ENCODE measurements at regions not wholly inside any gene's neighbourhood (a gene's known extent, or its start where the extent isn't known, plus 50 kb on each side); places are given as distances from the start of the nearest gene placed in this dataset.

DNA sequence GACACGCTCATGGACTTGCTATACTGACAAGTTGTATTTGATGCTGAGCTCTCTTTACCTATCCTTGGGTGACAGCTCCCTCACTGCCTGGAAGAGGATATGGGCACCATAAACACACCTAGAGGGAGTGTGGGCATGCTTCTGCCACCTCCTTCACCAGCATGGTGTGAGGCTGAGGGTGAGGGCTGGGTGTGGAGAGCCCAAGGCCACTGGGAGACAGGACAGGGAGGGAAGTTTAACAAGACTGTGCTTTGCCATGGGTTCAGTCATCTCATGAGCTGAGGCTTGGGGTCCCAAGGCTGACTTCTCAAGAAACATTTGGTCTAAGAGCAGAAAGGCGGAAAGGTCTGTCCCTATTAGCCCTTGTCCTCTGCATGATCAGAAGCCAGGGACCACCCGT, 93.6 kb upstream of the ANKRD55 start:
- H3F3A ChIP-seq (ENCODE audit: insufficient read depth, low read length, poor library complexity, severe bottlenecking) = peaks cover 4% of the 10 kb centered on the region
- H3K9me2 ChIP-seq (ENCODE audit: insufficient read depth, low read length) = no peaks in the 10 kb centered on the region
- no peak overlapping the region for H2AFZ ChIP-seq (ENCODE audit: low read depth, low read length)
- H3K27me3 ChIP-seq (ENCODE audit: insufficient read depth, low read depth, low read length) = no peaks in the 10 kb centered on the region
- no peaks in the 10 kb centered on the region for H3K79me2 ChIP-seq (replicated peaks; ENCODE audit: insufficient read depth, low read length)
- H3K9ac ChIP-seq (ENCODE audit: low read length) = no peak overlapping the region
- H3K9me3 ChIP-seq (ENCODE audit: low read length) = no peaks in the 10 kb centered on the region
- no peaks in the 10 kb centered on the region for H3K36me3 ChIP-seq (ENCODE audit: insufficient read depth, low read length)
- no peak overlapping the region for H3K4me2 ChIP-seq (ENCODE audit: low read length)
- TF ChIP-seq SMC3 (conservative IDR thresholded peaks at IDR 0.05; ENCODE audit: poor library complexity) (no peak), EP300 (conservative IDR thresholded peaks at IDR 0.05; ENCODE audit: poor library complexity, severe bottlenecking) (no peak), RAD21 (conservative IDR thresholded peaks at IDR 0.05) (no peak), MXI1 (conservative IDR thresholded peaks at IDR 0.05; ENCODE audit: poor library complexity, severe bottlenecking) (no peak), EZH2 (IDR thresholded peaks at IDR 0.05; ENCODE audit: borderline replicate concordance, insufficient read depth, low read length, poor library complexity, severe bottlenecking) (no peak), TAF1 (IDR thresholded peaks at IDR 0.05; ENCODE audit: low read depth) (no peak), POLR2AphosphoS5 (IDR thresholded peaks at IDR 0.05) (no peak)
- TF ChIP-seq, protein P1, sequence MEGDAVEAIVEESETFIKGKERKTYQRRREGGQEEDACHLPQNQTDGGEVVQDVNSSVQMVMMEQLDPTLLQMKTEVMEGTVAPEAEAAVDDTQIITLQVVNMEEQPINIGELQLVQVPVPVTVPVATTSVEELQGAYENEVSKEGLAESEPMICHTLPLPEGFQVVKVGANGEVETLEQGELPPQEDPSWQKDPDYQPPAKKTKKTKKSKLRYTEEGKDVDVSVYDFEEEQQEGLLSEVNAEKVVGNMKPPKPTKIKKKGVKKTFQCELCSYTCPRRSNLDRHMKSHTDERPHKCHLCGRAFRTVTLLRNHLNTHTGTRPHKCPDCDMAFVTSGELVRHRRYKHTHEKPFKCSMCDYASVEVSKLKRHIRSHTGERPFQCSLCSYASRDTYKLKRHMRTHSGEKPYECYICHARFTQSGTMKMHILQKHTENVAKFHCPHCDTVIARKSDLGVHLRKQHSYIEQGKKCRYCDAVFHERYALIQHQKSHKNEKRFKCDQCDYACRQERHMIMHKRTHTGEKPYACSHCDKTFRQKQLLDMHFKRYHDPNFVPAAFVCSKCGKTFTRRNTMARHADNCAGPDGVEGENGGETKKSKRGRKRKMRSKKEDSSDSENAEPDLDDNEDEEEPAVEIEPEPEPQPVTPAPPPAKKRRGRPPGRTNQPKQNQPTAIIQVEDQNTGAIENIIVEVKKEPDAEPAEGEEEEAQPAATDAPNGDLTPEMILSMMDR (IDR thresholded peaks at IDR 0.05; ENCODE audit: poor library complexity, severe bottlenecking) = no peak
- TF ChIP-seq, protein P2, sequence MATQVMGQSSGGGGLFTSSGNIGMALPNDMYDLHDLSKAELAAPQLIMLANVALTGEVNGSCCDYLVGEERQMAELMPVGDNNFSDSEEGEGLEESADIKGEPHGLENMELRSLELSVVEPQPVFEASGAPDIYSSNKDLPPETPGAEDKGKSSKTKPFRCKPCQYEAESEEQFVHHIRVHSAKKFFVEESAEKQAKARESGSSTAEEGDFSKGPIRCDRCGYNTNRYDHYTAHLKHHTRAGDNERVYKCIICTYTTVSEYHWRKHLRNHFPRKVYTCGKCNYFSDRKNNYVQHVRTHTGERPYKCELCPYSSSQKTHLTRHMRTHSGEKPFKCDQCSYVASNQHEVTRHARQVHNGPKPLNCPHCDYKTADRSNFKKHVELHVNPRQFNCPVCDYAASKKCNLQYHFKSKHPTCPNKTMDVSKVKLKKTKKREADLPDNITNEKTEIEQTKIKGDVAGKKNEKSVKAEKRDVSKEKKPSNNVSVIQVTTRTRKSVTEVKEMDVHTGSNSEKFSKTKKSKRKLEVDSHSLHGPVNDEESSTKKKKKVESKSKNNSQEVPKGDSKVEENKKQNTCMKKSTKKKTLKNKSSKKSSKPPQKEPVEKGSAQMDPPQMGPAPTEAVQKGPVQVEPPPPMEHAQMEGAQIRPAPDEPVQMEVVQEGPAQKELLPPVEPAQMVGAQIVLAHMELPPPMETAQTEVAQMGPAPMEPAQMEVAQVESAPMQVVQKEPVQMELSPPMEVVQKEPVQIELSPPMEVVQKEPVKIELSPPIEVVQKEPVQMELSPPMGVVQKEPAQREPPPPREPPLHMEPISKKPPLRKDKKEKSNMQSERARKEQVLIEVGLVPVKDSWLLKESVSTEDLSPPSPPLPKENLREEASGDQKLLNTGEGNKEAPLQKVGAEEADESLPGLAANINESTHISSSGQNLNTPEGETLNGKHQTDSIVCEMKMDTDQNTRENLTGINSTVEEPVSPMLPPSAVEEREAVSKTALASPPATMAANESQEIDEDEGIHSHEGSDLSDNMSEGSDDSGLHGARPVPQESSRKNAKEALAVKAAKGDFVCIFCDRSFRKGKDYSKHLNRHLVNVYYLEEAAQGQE (IDR thresholded peaks at IDR 0.05; ENCODE audit: borderline replicate concordance) = no peak
- no peaks in the 10 kb centered on the region for H4K20me1 ChIP-seq (ENCODE audit: insufficient read depth)
- peak overlapping the region; percentile 95 for H3K27ac ChIP-seq (ENCODE audit: low read length)
- no peak overlapping the region for H3K4me3 ChIP-seq (ENCODE audit: low read length)

DNA sequence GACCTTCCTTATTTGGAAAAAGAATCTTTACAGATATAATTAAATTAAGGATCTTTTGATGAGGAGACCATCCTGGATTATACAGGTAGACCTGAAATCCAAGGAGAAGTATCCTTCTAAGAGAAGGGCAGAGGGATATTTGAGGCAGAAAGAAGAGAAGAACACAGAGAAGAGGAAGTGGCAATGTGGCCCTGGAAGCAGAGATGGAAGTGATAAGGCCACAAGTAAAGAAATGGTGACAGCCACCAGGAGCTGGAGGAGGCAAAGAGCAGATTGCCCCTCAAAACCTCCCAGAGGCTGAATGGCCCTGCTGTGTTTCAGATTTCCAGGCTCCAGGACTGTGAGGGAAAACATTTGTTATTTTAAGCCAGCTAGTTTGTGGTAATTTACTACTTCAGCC, 93.0 kb upstream of the ANKRD55 start:
- no peak overlapping the region for H2AFZ ChIP-seq (ENCODE audit: low read depth, low read length)

DNA sequence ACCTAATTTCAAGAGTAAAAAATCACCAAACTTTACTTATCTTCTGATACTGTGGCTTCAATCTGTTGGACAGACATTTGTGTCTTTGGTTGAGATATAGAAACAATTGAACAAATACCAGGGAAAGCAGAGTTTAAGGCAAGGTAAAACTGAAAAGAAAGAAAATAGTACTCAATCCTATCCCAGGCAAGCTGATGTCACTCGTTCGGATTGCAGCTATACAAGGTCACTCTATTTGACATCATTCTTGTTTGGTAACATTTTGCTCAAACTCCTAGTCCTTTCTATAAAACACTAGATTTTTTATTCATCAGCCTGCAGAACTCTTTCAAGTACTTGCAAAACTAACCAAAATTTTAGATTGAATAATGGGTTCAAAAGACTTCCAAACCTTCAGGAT, 91.9 kb upstream of the ANKRD55 start:
- Histone ChIP-seq H3F3A (ENCODE audit: insufficient read depth, low read length, poor library complexity, severe bottlenecking) (no peaks in the 10 kb centered on the region), H3K4me3 (ENCODE audit: low read length) (no peak overlapping the region), H3K4me2 (ENCODE audit: low read length) (no peak overlapping the region), H3K36me3 (ENCODE audit: insufficient read depth, low read length) (no peaks in the 10 kb centered on the region), H3K79me2 (replicated peaks; ENCODE audit: insufficient read depth, low read length) (no peaks in the 10 kb centered on the region), H2AFZ (ENCODE audit: low read depth, low read length) (no peak overlapping the region), H3K27me3 (ENCODE audit: insufficient read depth, low read depth, low read length) (no peaks in the 10 kb centered on the region), H4K20me1 (ENCODE audit: insufficient read depth) (no peaks in the 10 kb centered on the region), H3K9me2 (ENCODE audit: insufficient read depth, low read length) (no peaks in the 10 kb centered on the region), H3K9ac (ENCODE audit: low read length) (no peak overlapping the region), H3K27ac (ENCODE audit: low read length) (no peak overlapping the region), H3K9me3 (ENCODE audit: low read length) (no peaks in the 10 kb centered on the region)
- TF ChIP-seq, protein P1 (IDR thresholded peaks at IDR 0.05; ENCODE audit: poor library complexity, severe bottlenecking) = no peak
- TF ChIP-seq POLR2AphosphoS5 (IDR thresholded peaks at IDR 0.05) (no peak), MXI1 (conservative IDR thresholded peaks at IDR 0.05; ENCODE audit: poor library complexity, severe bottlenecking) (no peak), EP300 (conservative IDR thresholded peaks at IDR 0.05; ENCODE audit: poor library complexity, severe bottlenecking) (no peak), TAF1 (IDR thresholded peaks at IDR 0.05; ENCODE audit: low read depth) (no peak), EZH2 (IDR thresholded peaks at IDR 0.05; ENCODE audit: borderline replicate concordance, insufficient read depth, low read length, poor library complexity, severe bottlenecking) (no peak), RAD21 (conservative IDR thresholded peaks at IDR 0.05) (no peak), SMC3 (conservative IDR thresholded peaks at IDR 0.05; ENCODE audit: poor library complexity) (no peak)
- TF ChIP-seq, protein P2 (IDR thresholded peaks at IDR 0.05; ENCODE audit: borderline replicate concordance) = no peak

More for the DNA sequence above, 93.0 kb upstream of the ANKRD55 start:
- H3K4me2 ChIP-seq (ENCODE audit: low read length) = no peak overlapping the region
- no peaks in the 10 kb centered on the region for H4K20me1 ChIP-seq (ENCODE audit: insufficient read depth)
- H3K4me3 ChIP-seq (ENCODE audit: low read length) = no peak overlapping the region
- H3K9me3 ChIP-seq (ENCODE audit: low read length) = no peaks in the 10 kb centered on the region
- H3K9ac ChIP-seq (ENCODE audit: low read length) = no peak overlapping the region
- no peak overlapping the region for H3K27ac ChIP-seq (ENCODE audit: low read length)
- peaks cover 2% of the 10 kb centered on the region for H3F3A ChIP-seq (ENCODE audit: insufficient read depth, low read length, poor library complexity, severe bottlenecking)
- no peaks in the 10 kb centered on the region for H3K9me2 ChIP-seq (ENCODE audit: insufficient read depth, low read length)
- H3K27me3 ChIP-seq (ENCODE audit: insufficient read depth, low read depth, low read length) = no peaks in the 10 kb centered on the region
- H3K79me2 ChIP-seq (replicated peaks; ENCODE audit: insufficient read depth, low read length) = no peaks in the 10 kb centered on the region
- H3K36me3 ChIP-seq (ENCODE audit: insufficient read depth, low read length) = no peaks in the 10 kb centered on the region
- TF ChIP-seq POLR2AphosphoS5 (IDR thresholded peaks at IDR 0.05) (no peak), MXI1 (conservative IDR thresholded peaks at IDR 0.05; ENCODE audit: poor library complexity, severe bottlenecking) (no peak)
